OCI-LY7 (cell line): ENCODE measurements at regions not wholly inside any gene's neighbourhood (a gene's known extent, or its start where the extent isn't known, plus 50 kb on each side); places are given as distances from the start of the nearest gene placed in this dataset.

Source experiments
- EZH2phosphoT487 ChIP-seq: fragments of 200-600 bp; sonication (generic); IDR thresholded peaks from 2 replicates; pipeline ENCODE4 v1.6.1; 2018; ENCODE audit warnings: low read depth, borderline replicate concordance, mild to moderate bottlenecking, mixed run types, antibody characterized with exemption, low read length, moderate library complexity, mixed read lengths
- TF ChIP-seq, protein P1 (sequence below): fragments of 200-600 bp; sonication (generic); conservative IDR thresholded peaks from 2 replicates; pipeline ENCODE4 v1.5.1; 2014; ENCODE audit warnings: mild to moderate bottlenecking, antibody characterized with exemption, low read length, moderate library complexity, mixed read lengths

GRCh38 chr6:169909113-169909512, 157.7 kb downstream of the ERMARD start:
- TF ChIP-seq, protein P1, sequence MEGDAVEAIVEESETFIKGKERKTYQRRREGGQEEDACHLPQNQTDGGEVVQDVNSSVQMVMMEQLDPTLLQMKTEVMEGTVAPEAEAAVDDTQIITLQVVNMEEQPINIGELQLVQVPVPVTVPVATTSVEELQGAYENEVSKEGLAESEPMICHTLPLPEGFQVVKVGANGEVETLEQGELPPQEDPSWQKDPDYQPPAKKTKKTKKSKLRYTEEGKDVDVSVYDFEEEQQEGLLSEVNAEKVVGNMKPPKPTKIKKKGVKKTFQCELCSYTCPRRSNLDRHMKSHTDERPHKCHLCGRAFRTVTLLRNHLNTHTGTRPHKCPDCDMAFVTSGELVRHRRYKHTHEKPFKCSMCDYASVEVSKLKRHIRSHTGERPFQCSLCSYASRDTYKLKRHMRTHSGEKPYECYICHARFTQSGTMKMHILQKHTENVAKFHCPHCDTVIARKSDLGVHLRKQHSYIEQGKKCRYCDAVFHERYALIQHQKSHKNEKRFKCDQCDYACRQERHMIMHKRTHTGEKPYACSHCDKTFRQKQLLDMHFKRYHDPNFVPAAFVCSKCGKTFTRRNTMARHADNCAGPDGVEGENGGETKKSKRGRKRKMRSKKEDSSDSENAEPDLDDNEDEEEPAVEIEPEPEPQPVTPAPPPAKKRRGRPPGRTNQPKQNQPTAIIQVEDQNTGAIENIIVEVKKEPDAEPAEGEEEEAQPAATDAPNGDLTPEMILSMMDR: no peak
- TF ChIP-seq EZH2phosphoT487: no peak
